Spleen (tissue), 11 donors: ENCODE measurements at regions not wholly inside any gene's neighbourhood (a gene's known extent, or its start where the extent isn't known, plus 50 kb on each side); places are given as distances from the start of the nearest gene placed in this dataset.

Source experiments
- DNase-seq: peaks from one replicate; pipeline ENCODE4 v3.0.0-alpha.2; 2020
- H3K27ac ChIP-seq, 8 donors: fragments of 200-600 bp; sonication (generic) in 7 of 8; 1 replicate in 4 of 8; 2 replicates in 4 of 8; pipeline versions ENCODE4 v1.5.0 to v1.8.0; 2016 to 2021; ENCODE audit warnings: inconsistent platforms in 4 of 8, mild to moderate bottlenecking in 4 of 8, moderate library complexity in 1 of 8
- H3K27me3 ChIP-seq, 7 donors: fragments of 200-600 bp; sonication (generic) in 6 of 7; replicated peaks in 1 of 7; 1 replicate in 4 of 7; 2 replicates in 3 of 7; pipeline versions ENCODE4 v1.5.0 to v1.8.0; 2016 to 2021; ENCODE audit warnings: inconsistent platforms in 3 of 7, mild to moderate bottlenecking in 1 of 7
- H3K36me3 ChIP-seq, 6 donors: fragments of 200-600 bp; sonication (generic) in 5 of 6; 1 replicate in 4 of 6; 2 replicates in 2 of 6; pipeline versions ENCODE4 v1.5.0 to v1.8.0; 2016 to 2021; ENCODE audit warnings: inconsistent platforms in 2 of 6
- H3K4me1 ChIP-seq, 6 donors: fragments of 200-600 bp; sonication (generic) in 5 of 6; 1 replicate in 3 of 6; 2 replicates in 3 of 6; pipeline versions ENCODE4 v1.5.0 to v1.8.0; 2016 to 2021; ENCODE audit warnings: inconsistent platforms in 3 of 6
- H3K4me3 ChIP-seq, 8 donors: fragments of 200-600 bp; sonication (generic) in 7 of 8; 1 replicate in 4 of 8; 2 replicates in 4 of 8; pipeline versions ENCODE4 v1.5.0 to v1.8.0; 2016 to 2021; ENCODE audit warnings: inconsistent platforms in 4 of 8, mild to moderate bottlenecking in 4 of 8, moderate library complexity in 2 of 8
- H3K9me3 ChIP-seq, 8 donors: fragments of 200-600 bp; sonication (generic) in 7 of 8; 1 replicate in 4 of 8; 2 replicates in 4 of 8; pipeline versions ENCODE4 v1.5.0 to v1.8.0; 2016 to 2021; ENCODE audit warnings: inconsistent platforms in 4 of 8
- CTCF ChIP-seq, 11 experiments: fragments of 200-600 bp in 7 of 11; fragments of 450-650 bp in 4 of 11; sonication (generic) in 4 of 11; IDR thresholded peaks in 8 of 11; conservative IDR thresholded peaks in 3 of 11; 1 replicate in 7 of 11; 2 replicates in 4 of 11; pipeline versions ENCODE4 v1.4.0 to v1.8.0; 2016 to 2021; ENCODE audit warnings: antibody characterized with exemption in 11 of 11, inconsistent platforms in 4 of 11, mild to moderate bottlenecking in 1 of 11
- POLR2A ChIP-seq, 3 donors: fragments of 450-650 bp; IDR thresholded peaks; one replicate each; pipeline ENCODE4 v1.5.1; 2017; ENCODE audit warnings: antibody characterized with exemption in 3 of 3, mild to moderate bottlenecking in 1 of 3
- POLR2AphosphoS5 ChIP-seq, 3 donors: sonication (generic); formaldehyde crosslinking; IDR thresholded peaks; one replicate each; pipeline ENCODE4 v1.5.1; 2017; ENCODE audit warnings: antibody characterized with exemption in 3 of 3
- WGBS, 5 donors: extraction: QIAGEN DNeasy Blood & Tissue Kit in 3 of 5; methylation state at CpG; one replicate each; pipeline versions ENCODE4 v1.1.5 to v1.1.7; 2013 to 2018; 5-methylcytosine and 5-hydroxymethylcytosine counted together
- intact Hi-C: fragments of 100-400 bp; cut with DNase I; formaldehyde crosslinking; loops from one replicate; pipeline ENCODE4 v1.15.0; 2023; ENCODE audit warnings: low total_unique reads
- donor health status: healthy with polysubstance abuse.
- donor health status: DM: no; HTN: no; CAD: no; lungs with moderate emphysema.
- donor health status: DM: no; HTN: no; CAD: no.
- donor health status: Bipolar disorder and iron deficiency.
- donor health status: healthy.
- donor health status: DM: no; HTN: no; CAD: no.
- donor health status: DM: yes; HTN: yes; CAD: no.

- Histone ChIP-seq H3K36me3 (no peaks in the 10 kb centered on the region), H3K4me3 (no peak overlapping the region), H3K27me3 (no peaks in the 10 kb centered on the region), H3K4me1 (peaks cover 0 to 4% (median 0%) of the 10 kb centered on the region in 6 donors), H3K9me3 (no peaks in the 10 kb centered on the region), H3K27ac (no peak overlapping the region)
- intact Hi-C loops: no loop called here
- TF ChIP-seq CTCF (IDR thresholded peaks at IDR 0.05 in 8 of 11, conservative IDR thresholded peaks at IDR 0.05 in 3 of 11) (no peak), POLR2A (IDR thresholded peaks at IDR 0.05) (no peak), POLR2AphosphoS5 (IDR thresholded peaks at IDR 0.05) (no peak)
- no peak for DNase-seq
- WGBS, 5 donors: 88 to 95% (median 92%) methylated on average over 5 of the region's 5 CpGs
Measured at GRCh38 chr9:89670114-89670513, 65.3 kb downstream of the GADD45G start.

- no peak overlapping the region for H3K4me3 ChIP-seq
- TF ChIP-seq POLR2A (IDR thresholded peaks at IDR 0.05) (no peak), CTCF (IDR thresholded peaks at IDR 0.05 in 8 of 11, conservative IDR thresholded peaks at IDR 0.05 in 3 of 11) (no peak), POLR2AphosphoS5 (IDR thresholded peaks at IDR 0.05) (no peak)
- no peak for DNase-seq
- intact Hi-C loops: no loop called here
- H3K9me3 ChIP-seq: no peaks in the 10 kb centered on the region
- no peaks in the 10 kb centered on the region for H3K36me3 ChIP-seq
- WGBS, 5 donors: 83 to 91% (median 88%) methylated on average over 6 of the region's 6 CpGs
- no peak overlapping the region for H3K27ac ChIP-seq
- no peaks in the 10 kb centered on the region for H3K27me3 ChIP-seq
- peaks cover 0 to 4% (median 0%) of the 10 kb centered on the region in 6 donors for H3K4me1 ChIP-seq
Measured at GRCh38 chr9:89670801-89671434, 66.1 kb downstream of the GADD45G start.

- H3K4me3 ChIP-seq: no peak overlapping the region
- peaks cover 0 to 4% (median 0%) of the 10 kb centered on the region in 6 donors for H3K4me1 ChIP-seq
- intact Hi-C loops: no loop called here
- H3K27ac ChIP-seq: no peak overlapping the region
- no peaks in the 10 kb centered on the region for H3K9me3 ChIP-seq
- no peak for DNase-seq
- H3K27me3 ChIP-seq: no peaks in the 10 kb centered on the region
- 89 to 95% (median 94%) methylated on average over 4 of the region's 4 CpGs for WGBS, 5 donors
- no peaks in the 10 kb centered on the region for H3K36me3 ChIP-seq
- TF ChIP-seq POLR2A (IDR thresholded peaks at IDR 0.05) (no peak), POLR2AphosphoS5 (IDR thresholded peaks at IDR 0.05) (no peak)
Measured at GRCh38 chr9:89674667-89675057, 69.8 kb downstream of the GADD45G start.

DNA sequence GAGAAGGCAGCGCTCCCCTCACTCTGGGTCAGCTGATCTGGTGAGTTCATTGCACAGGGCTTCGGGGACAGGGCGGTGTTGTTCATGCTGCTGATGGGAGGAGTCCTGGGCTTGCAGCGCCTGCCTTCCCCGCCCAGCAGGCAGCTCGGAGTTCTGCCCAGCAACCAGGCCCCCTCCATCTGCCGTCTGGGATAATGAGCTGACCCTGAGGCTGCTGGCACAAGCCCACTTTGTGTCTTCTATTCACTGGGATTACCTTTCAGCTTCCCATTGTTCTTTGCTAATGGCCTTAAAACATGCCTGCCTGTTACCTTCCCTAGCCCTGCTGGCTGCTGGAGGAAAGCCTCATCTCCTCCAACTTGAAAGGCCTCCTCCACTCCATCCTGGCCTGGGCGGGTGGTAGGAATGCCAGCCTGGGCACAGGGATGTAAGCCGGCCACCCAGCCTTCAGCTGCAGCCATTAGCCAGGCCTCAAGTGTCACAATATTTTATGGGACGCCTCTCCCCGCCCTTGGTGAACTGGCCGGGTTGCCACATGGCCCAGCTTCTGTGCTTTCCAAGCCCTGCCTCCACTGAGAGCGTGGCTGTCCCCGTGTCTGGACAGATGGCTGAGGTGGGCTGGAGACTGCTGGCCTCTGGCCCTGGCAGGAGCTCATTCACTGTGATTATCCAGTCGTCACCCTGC lies 70.4 kb downstream of the GADD45G start:
- DNase-seq: no peak
- Histone ChIP-seq H3K36me3 (no peaks in the 10 kb centered on the region), H3K4me1 (peaks cover 0 to 4% (median 0%) of the 10 kb centered on the region in 6 donors), H3K27ac (no peak overlapping the region), H3K9me3 (no peaks in the 10 kb centered on the region), H3K4me3 (no peak overlapping the region), H3K27me3 (no peaks in the 10 kb centered on the region)
- intact Hi-C loops: no loop called here
- 80 to 87% (median 83%) methylated on average over 14 to 15 of the region's 15 CpGs for WGBS, 5 donors
- TF ChIP-seq CTCF (IDR thresholded peaks at IDR 0.05 in 8 of 11, conservative IDR thresholded peaks at IDR 0.05 in 3 of 11): no peak
- no peak for TF ChIP-seq POLR2A (IDR thresholded peaks at IDR 0.05)
- TF ChIP-seq POLR2AphosphoS5 (IDR thresholded peaks at IDR 0.05): no peak
